PC-9 (cell line): ENCODE measurements at regions not wholly inside any gene's neighbourhood (a gene's known extent, or its start where the extent isn't known, plus 50 kb on each side); places are given as distances from the start of the nearest gene placed in this dataset.

ENCODE experiments used
- BruUV-seq: library from RNA; stranded (reverse); fragments of 400-500 nt; replicated peaks from 2 replicates; lab custom pipeline; 2021; lab: Mats Ljungman, UMichigan
- CTCF ChIA-PET: fragments of 300-600 bp; sonication (Branson Sonifier 250); formaldehyde crosslinking; loops from one replicate; lab custom pipeline; 2022; ENCODE audit warnings: antibody characterized with exemption; lab: Charles Lee
- POLR2A ChIA-PET: fragments of 300-600 bp; sonication (Branson Sonifier 250); formaldehyde crosslinking; loops from one replicate; lab custom pipeline; 2022; ENCODE audit warnings: antibody characterized with exemption; ENCODE audit not compliant: unreplicated experiment; lab: Charles Lee
- DNase-seq, 2 experiments: peaks; one replicate each; pipeline versions ENCODE4 v3.0.0 to v3.0.0-alpha.2; 2015 to 2022; ENCODE audit warnings: mixed read lengths in 1 of 2
- H2AFZ ChIP-seq: fragments of 200-600 bp; sonication (generic); 2 replicates; pipeline ENCODE4 v1.8.1; 2017; ENCODE audit warnings: antibody characterized with exemption
- H3F3A ChIP-seq: fragments of 200-600 bp; sonication (generic); 2 replicates; pipeline ENCODE4 v1.8.1; 2017; ENCODE audit warnings: antibody characterized with exemption, mild to moderate bottlenecking, low read depth; ENCODE audit not compliant: insufficient read depth
- H3K27ac ChIP-seq: fragments of 200-600 bp; sonication (generic); 2 replicates; pipeline ENCODE4 v1.6.1; 2016; ENCODE audit warnings: mixed run types
- H3K27me3 ChIP-seq: fragments of 200-600 bp; sonication (generic); 2 replicates; pipeline ENCODE4 v1.6.1; 2016; ENCODE audit warnings: low read depth, mixed run types; ENCODE audit not compliant: insufficient read depth
- H3K36me3 ChIP-seq: fragments of 200-600 bp; sonication (generic); 2 replicates; pipeline ENCODE4 v1.6.1; 2016; ENCODE audit warnings: low read depth, mixed run types
- H3K4me1 ChIP-seq: fragments of 200-600 bp; sonication (generic); replicated peaks from 2 replicates; pipeline ENCODE4 v1.6.1; 2016; ENCODE audit warnings: mixed run types; ENCODE audit not compliant: insufficient read depth
- H3K4me2 ChIP-seq: fragments of 200-600 bp; sonication (generic); 2 replicates; pipeline ENCODE4 v1.6.1; 2017; ENCODE audit warnings: mixed run types
- H3K4me3 ChIP-seq: fragments of 200-600 bp; sonication (generic); 2 replicates; pipeline ENCODE4 v1.6.1; 2016; ENCODE audit warnings: mixed run types
- H3K79me2 ChIP-seq: fragments of 200-600 bp; sonication (generic); 2 replicates; pipeline ENCODE4 v1.6.1; 2017; ENCODE audit warnings: low read depth, mixed run types
- H3K9me2 ChIP-seq: fragments of 200-600 bp; sonication (generic); 2 replicates; pipeline ENCODE4 v1.8.1; 2017; ENCODE audit warnings: mild to moderate bottlenecking; ENCODE audit not compliant: insufficient read depth
- H3K9me3 ChIP-seq: fragments of 200-600 bp; sonication (generic); 2 replicates; pipeline ENCODE4 v1.8.1; 2016; ENCODE audit warnings: low read depth; ENCODE audit not compliant: insufficient read depth
- H4K20me1 ChIP-seq: fragments of 200-600 bp; sonication (generic); 2 replicates; pipeline ENCODE4 v1.8.1; 2017; ENCODE audit not compliant: insufficient read depth
- CTCF ChIP-seq: fragments of 200-600 bp; sonication (generic); conservative IDR thresholded peaks from 2 replicates; pipeline ENCODE4 v1.6.1; 2017; ENCODE audit warnings: mixed run types, antibody characterized with exemption, mild to moderate bottlenecking, moderate library complexity
- EZH2 ChIP-seq: fragments of 200-600 bp; sonication (generic); IDR thresholded peaks from 2 replicates; pipeline ENCODE4 v1.8.0; 2017; ENCODE audit warnings: antibody characterized with exemption, low read depth
- intact Hi-C: fragments of 100-400 bp; cut with micrococcal nuclease; formaldehyde crosslinking; loops from one replicate; pipeline ENCODE4 v1.10.0; 2022; ENCODE audit not compliant: unreplicated experiment

GRCh38 chr5:14006823-14007520 is 62.5 kb upstream of the DNAH5 start:
- no peak for DNase-seq
- H3K27me3 ChIP-seq: no peaks in the 10 kb centered on the region
- TF ChIP-seq CTCF: no peak
- TF ChIP-seq EZH2: no peak
- POLR2A ChIA-PET: interaction anchor here (0.6 kb wide), 1 partner anchor 257 kb away, joined by 4 read pairs; no protein-coding TSS in a partner anchor
- CTCF ChIA-PET: no interaction called here
- H3K79me2 ChIP-seq: peaks cover 11% of the 10 kb centered on the region; the same call in 1 of the 2 replicates
- H3K4me3 ChIP-seq: no peak overlapping the region
- no peak overlapping the region for H2AFZ ChIP-seq
- H3K9me3 ChIP-seq: no peaks in the 10 kb centered on the region
- H3K27ac ChIP-seq: no peak overlapping the region
- peaks cover 32% of the 10 kb centered on the region for H3F3A ChIP-seq
- H4K20me1 ChIP-seq: no peaks in the 10 kb centered on the region
- BruUV-seq: no TSS peak
- H3K9me2 ChIP-seq: no peaks in the 10 kb centered on the region
- intact Hi-C loops: no loop called here
- H3K4me1 ChIP-seq: peaks cover 30% of the 10 kb centered on the region
- H3K36me3 ChIP-seq: no peaks in the 10 kb centered on the region
- no peak overlapping the region for H3K4me2 ChIP-seq

- POLR2A ChIA-PET: interaction anchor here (0.6 to 0.7 kb wide), 2 partner anchors 30 to 134 kb away, joined by 3 to 7 read pairs; no protein-coding TSS in a partner anchor
- CTCF ChIA-PET: no interaction called here
- H3K9me3 ChIP-seq: no peaks in the 10 kb centered on the region
Observed at GRCh38 chr5:14004598-14005394, 60.3 kb upstream of the DNAH5 start.

More at GRCh38 chr5:14004598-14005394, 60.3 kb upstream of the DNAH5 start:
- Histone ChIP-seq H3K4me2 (no peak overlapping the region), H3K4me3 (no peak overlapping the region), H3K27ac (no peak overlapping the region), H3K4me1 (peaks cover 17% of the 10 kb centered on the region), H2AFZ (no peak overlapping the region), H3K9me2 (no peaks in the 10 kb centered on the region), H3K27me3 (no peaks in the 10 kb centered on the region), H3K79me2 (no peaks in the 10 kb centered on the region), H3K36me3 (no peaks in the 10 kb centered on the region), H3F3A (peaks cover 14% of the 10 kb centered on the region), H4K20me1 (no peaks in the 10 kb centered on the region)
- TF ChIP-seq CTCF (no peak), EZH2 (no peak)
- intact Hi-C loops: no loop called here
- no TSS peak for BruUV-seq
- DNase-seq: no peak
